ENCODE measurements at regions not wholly inside any gene's neighbourhood (a gene's known extent, or its start where the extent isn't known, plus 50 kb on each side); places are given as distances from the start of the nearest gene placed in this dataset.
"Not testable (repeated sequence)": the region's sequence is repeated elsewhere in the genome, so short reads cannot be mapped to it uniquely, and the experiment has no call there.

- ATAC-seq (no peak), DNase-seq (ENCODE audit: low spot score in 2 of 2) (no peak)
- peaks cover 6 to 27% of the 10 kb centered on the region in 2 donors for H3K9me3 Mint-ChIP-seq
- H3K27ac Mint-ChIP-seq = no peak overlapping the region
- no peaks in the 10 kb centered on the region for H3K36me3 Mint-ChIP-seq
These were observed 635.4 kb downstream of the NR2F1-AS1 start for GRCh38 chr5:92945605-92946097.

GRCh38 chr5:92944903-92945604 lies 636.0 kb downstream of the NR2F1-AS1 start:
- H3K27ac Mint-ChIP-seq = no peak overlapping the region
- DNase-seq (ENCODE audit: low spot score in 2 of 2) (no peak), ATAC-seq (no peak)
- no peaks in the 10 kb centered on the region for H3K36me3 Mint-ChIP-seq
- peaks cover 2 to 25% of the 10 kb centered on the region in 2 donors for H3K9me3 Mint-ChIP-seq

DNA sequence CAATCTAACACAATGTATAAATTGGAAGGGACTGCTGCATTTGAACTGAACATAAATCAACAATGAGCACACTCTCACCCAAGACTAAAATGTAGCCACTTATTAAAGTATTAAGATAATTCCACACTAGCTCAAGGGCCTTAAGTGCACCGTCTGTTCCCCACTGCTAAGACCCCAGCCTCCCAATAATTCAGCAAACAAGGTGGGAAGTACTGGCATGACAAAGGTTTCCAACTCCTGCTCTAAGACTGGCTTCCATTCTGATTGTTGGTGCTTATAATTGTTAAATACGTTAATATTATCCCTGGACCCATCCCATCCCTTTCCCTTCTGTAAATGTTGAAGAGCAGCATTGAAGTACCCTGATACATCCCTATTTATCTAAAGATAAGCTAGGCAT lies 636.7 kb downstream of the NR2F1-AS1 start:
- H3K36me3 Mint-ChIP-seq = no peaks in the 10 kb centered on the region
- DNase-seq (ENCODE audit: low spot score in 2 of 2) = no peak
- H3K27ac Mint-ChIP-seq = no peak overlapping the region
- H3K9me3 Mint-ChIP-seq = peaks cover 0 to 22% of the 10 kb centered on the region in 2 donors
- ATAC-seq = no peak

- no peaks in the 10 kb centered on the region for H3K36me3 Mint-ChIP-seq
These were observed 638.3 kb downstream of the NR2F1-AS1 start for GRCh38 chr5:92942762-92943161.

GRCh38 chr5:92941806-92942205 lies 639.2 kb downstream of the NR2F1-AS1 start:
- no peaks in the 10 kb centered on the region for H3K36me3 Mint-ChIP-seq
- no peak for DNase-seq (ENCODE audit: low spot score in 2 of 2)
- H3K27ac Mint-ChIP-seq = no peak overlapping the region
- ATAC-seq = no peak
- H3K9me3 Mint-ChIP-seq = peaks cover 0 to 8% of the 10 kb centered on the region in 2 donors

More at GRCh38 chr5:92942762-92943161, 638.3 kb downstream of the NR2F1-AS1 start:
- Mint-ChIP-seq H3K27ac (no peak overlapping the region), H3K9me3 (peaks cover 0 to 12% of the 10 kb centered on the region in 2 donors)
- DNase-seq (ENCODE audit: low spot score in 2 of 2) = no peak
- no peak for ATAC-seq

DNA sequence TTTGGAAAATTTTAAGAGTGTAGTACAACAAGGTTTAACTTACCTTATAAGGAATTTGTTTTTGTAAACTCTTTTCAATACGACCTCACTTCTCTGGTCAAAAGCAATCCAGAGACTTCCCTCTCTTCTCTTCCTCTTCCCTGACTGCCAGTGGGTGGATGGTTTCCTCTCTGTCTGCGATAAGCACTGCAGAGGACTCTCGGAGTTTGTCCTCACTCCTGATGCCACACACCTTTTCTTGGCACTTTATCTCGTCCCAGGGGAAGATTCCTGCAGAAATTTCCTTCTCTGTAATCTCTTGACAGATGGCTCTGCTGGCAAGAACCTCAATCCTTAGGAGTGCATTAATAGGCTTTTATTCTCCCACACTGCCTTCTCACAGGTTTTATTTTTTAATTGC lies 641.6 kb downstream of the NR2F1-AS1 start:
- peaks cover 0 to 2% of the 10 kb centered on the region in 2 donors for H3K9me3 Mint-ChIP-seq
- no peaks in the 10 kb centered on the region for H3K36me3 Mint-ChIP-seq
- DNase-seq (ENCODE audit: low spot score in 2 of 2) = no peak
- no peak for ATAC-seq
- H3K27ac Mint-ChIP-seq = no peak overlapping the region

DNA sequence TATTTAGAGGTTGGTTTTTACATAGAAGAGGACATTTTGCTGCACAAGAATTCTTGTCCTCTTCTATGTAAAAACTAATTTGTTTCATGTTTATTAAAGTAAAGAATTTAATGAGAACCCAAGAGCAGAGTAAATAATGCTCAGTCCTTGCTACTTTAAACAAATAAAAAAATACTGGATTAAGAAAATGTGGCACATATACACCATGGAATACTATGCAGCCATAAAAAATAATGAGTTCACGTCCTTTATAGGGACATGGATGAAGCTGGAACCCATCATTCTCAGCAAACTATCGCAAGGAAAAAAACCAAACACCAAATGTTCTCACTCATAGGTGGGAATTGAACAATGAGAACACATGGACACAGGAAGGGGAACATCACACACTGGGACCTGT lies 643.6 kb downstream of the NR2F1-AS1 start:
- DNase-seq (ENCODE audit: low spot score in 2 of 2); ATAC-seq; H3K9me3 Mint-ChIP-seq; H3K36me3 Mint-ChIP-seq; H3K27ac Mint-ChIP-seq: not testable (repeated sequence)

DNA sequence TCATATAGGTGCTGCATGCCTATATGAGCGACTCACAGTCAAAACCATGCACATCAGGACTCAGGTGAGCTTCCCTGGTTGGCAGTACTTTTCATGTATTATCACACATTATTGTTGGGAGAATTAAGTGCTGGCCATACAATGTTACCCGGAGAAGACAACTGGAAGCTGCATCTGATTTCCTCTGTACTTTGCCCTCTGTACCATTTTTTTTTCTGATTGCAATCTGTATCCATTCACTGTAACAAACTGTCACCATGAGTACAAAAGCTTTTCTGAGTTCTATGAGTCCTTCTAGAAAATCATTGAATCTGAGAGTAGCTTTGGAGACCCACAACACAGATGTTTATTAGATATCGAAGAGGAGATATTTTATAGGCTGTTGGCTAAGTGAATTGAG lies 651.0 kb downstream of the NR2F1-AS1 start:
- Mint-ChIP-seq H3K27ac (no peak overlapping the region), H3K9me3 (peaks cover 4% of the 10 kb centered on the region in 2 donors), H3K36me3 (no peaks in the 10 kb centered on the region)
- ATAC-seq = no peak
- DNase-seq (ENCODE audit: low spot score in 2 of 2) = no peak

DNA sequence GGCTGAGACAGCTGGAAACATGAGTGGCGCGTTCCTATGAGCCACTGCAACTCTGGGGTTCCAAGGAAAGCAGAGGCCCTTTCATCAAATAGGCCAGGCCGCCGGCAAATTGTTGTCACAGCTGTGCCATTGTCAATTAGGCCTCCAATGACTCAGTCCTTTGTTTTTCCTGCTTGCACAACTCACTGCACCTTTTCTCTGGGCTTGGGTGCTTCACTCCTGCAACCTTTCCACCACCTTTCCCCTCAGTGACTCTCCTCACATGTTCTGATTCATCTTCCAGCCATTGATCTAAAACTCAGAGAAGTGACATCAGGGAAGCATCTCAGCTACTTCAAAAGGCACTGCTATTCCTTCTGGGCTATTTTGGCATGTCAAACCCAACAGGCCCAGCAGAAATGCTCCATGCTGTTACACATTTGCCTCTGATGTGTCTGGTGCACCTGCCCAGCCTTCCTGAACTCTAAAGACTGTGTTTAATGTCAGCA lies 653.7 kb downstream of the NR2F1-AS1 start:
- Mint-ChIP-seq H3K9me3 (peaks cover 0 to 4% of the 10 kb centered on the region in 2 donors), H3K27ac (no peak overlapping the region), H3K36me3 (no peaks in the 10 kb centered on the region)
- ATAC-seq (no peak), DNase-seq (ENCODE audit: low spot score in 2 of 2) (no peak)

- ATAC-seq (no peak), DNase-seq (ENCODE audit: low spot score in 2 of 2) (no peak)
- Mint-ChIP-seq H3K9me3 (no peaks in the 10 kb centered on the region), H3K27ac (no peak overlapping the region), H3K36me3 (no peaks in the 10 kb centered on the region)
These were observed 657.1 kb downstream of the NR2F1-AS1 start for GRCh38 chr5:92923885-92924284.

DNA sequence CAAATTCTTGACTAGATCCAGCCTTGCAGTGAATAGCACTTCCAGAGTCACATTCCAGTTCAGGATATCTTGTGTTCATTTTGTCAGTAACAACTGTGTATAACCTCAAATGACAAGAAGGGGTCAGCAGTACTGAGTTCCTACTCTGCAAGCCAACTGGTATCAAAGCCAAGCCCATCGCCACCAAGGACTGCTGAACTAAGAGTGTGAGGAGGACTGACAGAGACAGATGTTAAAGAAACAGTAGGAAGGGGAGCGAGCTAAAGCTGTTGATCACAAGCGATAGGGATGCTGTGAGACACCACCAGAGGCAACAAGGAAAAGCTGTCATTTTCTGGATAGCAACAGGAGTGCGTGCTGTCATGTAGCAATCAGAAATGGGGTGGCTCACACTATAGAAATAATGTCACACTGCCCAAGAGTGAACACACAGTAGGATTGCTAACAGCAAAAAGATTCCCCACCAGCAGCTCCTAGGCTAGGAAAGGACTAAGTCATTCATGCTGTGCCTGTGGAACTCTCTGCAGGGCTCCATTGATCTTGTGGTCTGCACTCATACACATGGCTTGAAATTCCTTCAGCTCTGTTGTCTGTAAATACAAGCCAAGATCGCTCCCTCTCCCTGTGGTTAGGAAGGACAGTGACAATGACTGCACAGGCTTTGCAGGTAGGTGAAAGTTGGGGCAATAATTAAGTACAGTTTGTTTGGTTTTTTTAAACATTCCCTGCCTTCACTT lies 658.6 kb downstream of the NR2F1-AS1 start:
- H3K27ac Mint-ChIP-seq = no peak overlapping the region
- no peak for ATAC-seq
- no peak for DNase-seq (ENCODE audit: low spot score in 2 of 2)
- no peaks in the 10 kb centered on the region for H3K9me3 Mint-ChIP-seq
- no peaks in the 10 kb centered on the region for H3K36me3 Mint-ChIP-seq

GRCh38 chr5:92917044-92917443 lies 664.0 kb downstream of the NR2F1-AS1 start:
- DNase-seq (ENCODE audit: low spot score in 2 of 2) = no peak
- no peak overlapping the region for H3K27ac Mint-ChIP-seq
- no peak for ATAC-seq
- H3K36me3 Mint-ChIP-seq = no peaks in the 10 kb centered on the region
- peaks cover under 1 to 5% of the 10 kb centered on the region in 2 donors for H3K9me3 Mint-ChIP-seq

DNA sequence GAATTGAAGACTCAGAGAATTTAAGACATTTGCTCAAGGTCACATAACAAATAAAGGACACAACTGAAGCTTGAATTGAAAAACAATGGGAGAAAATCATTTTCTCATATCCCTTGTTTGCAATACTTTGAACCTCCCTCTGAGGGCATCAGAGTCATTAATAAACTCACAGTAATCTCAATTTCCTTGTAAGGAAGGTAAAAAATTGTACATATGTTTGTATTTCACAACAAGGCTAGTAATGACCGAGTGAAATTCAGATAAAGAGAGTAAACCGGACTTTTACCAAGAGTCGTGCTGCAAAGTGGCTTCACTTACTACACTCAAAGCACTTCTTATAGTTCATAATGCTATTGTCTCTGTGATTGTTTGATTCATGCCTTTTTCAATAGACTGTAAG lies 665.0 kb downstream of the NR2F1-AS1 start:
- H3K9me3 Mint-ChIP-seq = peaks cover 3 to 5% of the 10 kb centered on the region in 2 donors
- H3K27ac Mint-ChIP-seq = no peak overlapping the region
- DNase-seq (ENCODE audit: low spot score in 2 of 2) (no peak), ATAC-seq (no peak)
- no peaks in the 10 kb centered on the region for H3K36me3 Mint-ChIP-seq

DNA sequence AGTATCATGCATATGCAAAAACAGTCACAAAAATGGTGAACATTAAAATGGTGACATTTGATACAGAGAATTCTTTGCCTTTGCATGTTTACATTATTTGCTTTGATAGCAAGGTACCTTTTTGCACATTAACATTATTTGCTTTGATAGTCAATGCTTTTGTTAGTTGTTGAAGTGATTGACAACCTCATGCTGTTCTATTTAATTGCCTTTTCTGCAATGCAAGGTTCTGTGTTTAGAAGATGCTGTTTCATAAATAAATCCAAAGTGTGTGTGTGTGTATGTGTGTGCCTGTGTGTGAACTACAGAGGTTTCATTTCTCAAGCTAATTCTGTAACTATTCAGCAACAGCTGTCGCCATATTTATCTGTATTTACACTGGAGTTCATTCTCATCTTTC lies 668.7 kb downstream of the NR2F1-AS1 start:
- no peak overlapping the region for H3K27ac Mint-ChIP-seq
- H3K36me3 Mint-ChIP-seq = no peaks in the 10 kb centered on the region
- no peak for DNase-seq (ENCODE audit: low spot score in 2 of 2)
- H3K9me3 Mint-ChIP-seq = peaks cover 3 to 5% of the 10 kb centered on the region in 2 donors
- ATAC-seq = no peak

GRCh38 chr5:92911851-92912250 lies 669.2 kb downstream of the NR2F1-AS1 start:
- ATAC-seq = no peak
- no peak for DNase-seq (ENCODE audit: low spot score in 2 of 2)
- Mint-ChIP-seq H3K36me3 (no peaks in the 10 kb centered on the region), H3K27ac (no peak overlapping the region), H3K9me3 (peaks cover 3 to 5% of the 10 kb centered on the region in 2 donors)

DNA sequence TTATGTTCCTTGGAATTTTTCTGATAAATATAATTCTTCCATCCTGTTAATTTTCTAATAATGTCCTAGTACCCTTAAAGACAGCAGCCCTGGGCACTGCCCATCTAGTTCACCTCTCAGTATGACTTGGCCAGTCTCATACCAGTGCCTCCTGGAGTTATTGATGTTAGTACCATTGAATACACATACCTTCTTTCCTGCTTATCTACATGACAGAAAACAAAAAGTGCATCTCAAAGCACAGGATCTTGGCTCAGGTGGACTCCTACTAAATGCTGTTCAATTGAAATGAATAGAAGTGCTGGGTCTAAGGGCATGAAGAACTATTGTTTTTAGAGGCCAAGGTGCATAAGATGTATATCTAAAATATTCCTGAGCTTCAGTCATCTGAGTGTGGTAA lies 669.7 kb downstream of the NR2F1-AS1 start:
- H3K9me3 Mint-ChIP-seq = peaks cover 3 to 5% of the 10 kb centered on the region in 2 donors
- ATAC-seq = no peak
- H3K27ac Mint-ChIP-seq = no peak overlapping the region

GRCh38 chr5:92909602-92909962 lies 671.4 kb downstream of the NR2F1-AS1 start:
- H3K9me3 Mint-ChIP-seq = peaks cover 3 to 5% of the 10 kb centered on the region in 2 donors
- no peak overlapping the region for H3K27ac Mint-ChIP-seq
- no peak for DNase-seq (ENCODE audit: low spot score in 2 of 2)
- no peak for ATAC-seq
- H3K36me3 Mint-ChIP-seq = no peaks in the 10 kb centered on the region

More for the DNA sequence above, 669.7 kb downstream of the NR2F1-AS1 start:
- DNase-seq (ENCODE audit: low spot score in 2 of 2) = no peak
- H3K36me3 Mint-ChIP-seq = no peaks in the 10 kb centered on the region

Measured in activated naive CD4-positive, alpha-beta T cell treated with anti-CD3 and anti-CD28 coated beads, Interleukin-2, amount 50 U/mL, for 72 hours (primary cell).